ENCODE measurements at regions not wholly inside any gene's neighbourhood (a gene's known extent, or its start where the extent isn't known, plus 50 kb on each side); places are given as distances from the start of the nearest gene placed in this dataset.

DNA sequence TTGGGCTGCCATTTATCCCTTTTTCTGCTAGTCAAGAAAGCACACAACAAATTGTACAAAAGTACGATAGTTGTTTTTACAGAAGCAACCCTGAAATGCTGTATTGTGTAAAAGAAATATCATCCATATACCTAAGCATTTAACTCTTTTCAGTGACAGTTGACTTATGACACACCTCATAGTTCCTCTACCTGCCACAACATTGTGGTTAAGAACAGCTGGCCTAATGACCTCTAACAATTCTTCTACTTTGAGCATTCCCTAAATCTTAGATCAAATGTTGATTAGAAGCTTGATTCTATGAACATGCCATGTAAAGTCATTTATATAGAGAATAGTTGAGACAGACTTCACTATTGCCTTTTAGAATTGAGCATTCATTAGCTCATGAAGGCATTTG lies 165.9 kb upstream of the SETBP1 start:
- no peak for DNase-seq
- H3K9me3 ChIP-seq, result no peaks in the 10 kb centered on the region

GRCh38 chr18:44516450-44516849 lies 164.2 kb upstream of the SETBP1 start:
- no peaks in the 10 kb centered on the region for H3K27me3 ChIP-seq
- DNase-seq (no peak), ATAC-seq (no peak)
- H3K36me3 ChIP-seq, result no peaks in the 10 kb centered on the region
- H3K4me3 ChIP-seq, result no peak overlapping the region
- intact Hi-C loops (cut with DNase I), result no loop called here
- TF ChIP-seq CTCF (IDR thresholded peaks at IDR 0.05), result no peak
- H3K27ac ChIP-seq, result no peak overlapping the region
- no peaks in the 10 kb centered on the region for H3K4me1 ChIP-seq
- no peaks in the 10 kb centered on the region for H3K9me3 ChIP-seq

More for the DNA sequence above, 165.9 kb upstream of the SETBP1 start:
- no peak overlapping the region for H3K27ac ChIP-seq
- no peak overlapping the region for H3K4me3 ChIP-seq
- TF ChIP-seq CTCF (IDR thresholded peaks at IDR 0.05), result no peak
- H3K27me3 ChIP-seq, result no peaks in the 10 kb centered on the region
- ATAC-seq, result no peak
- no peaks in the 10 kb centered on the region for H3K36me3 ChIP-seq
- no peaks in the 10 kb centered on the region for H3K4me1 ChIP-seq
- intact Hi-C loops (cut with DNase I), result no loop called here

DNA sequence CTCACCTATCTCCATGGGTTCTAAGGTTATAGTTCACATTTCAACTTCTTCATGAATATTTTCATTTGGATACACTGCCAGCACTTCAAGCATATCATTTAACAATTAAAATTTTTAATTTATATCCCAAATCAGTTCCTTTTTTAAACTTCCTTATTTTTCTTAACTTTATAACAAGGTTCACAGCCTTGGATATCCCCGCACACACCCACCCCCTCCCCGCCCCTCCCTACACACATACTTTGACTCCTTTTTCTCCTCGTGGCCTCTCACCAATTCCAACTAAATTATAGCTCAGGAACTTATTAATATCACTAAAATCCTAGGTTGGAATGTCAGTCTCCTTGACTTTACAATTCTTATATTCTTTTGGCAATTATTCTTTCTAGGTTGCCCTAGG lies 163.6 kb upstream of the SETBP1 start:
- Histone ChIP-seq H3K4me1 (no peaks in the 10 kb centered on the region), H3K4me3 (no peak overlapping the region), H3K36me3 (no peaks in the 10 kb centered on the region), H3K27ac (no peak overlapping the region), H3K27me3 (no peaks in the 10 kb centered on the region), H3K9me3 (no peaks in the 10 kb centered on the region)
- TF ChIP-seq CTCF (IDR thresholded peaks at IDR 0.05), result no peak
- no peak for DNase-seq
- intact Hi-C loops (cut with DNase I), result no loop called here
- ATAC-seq, result no peak

DNA sequence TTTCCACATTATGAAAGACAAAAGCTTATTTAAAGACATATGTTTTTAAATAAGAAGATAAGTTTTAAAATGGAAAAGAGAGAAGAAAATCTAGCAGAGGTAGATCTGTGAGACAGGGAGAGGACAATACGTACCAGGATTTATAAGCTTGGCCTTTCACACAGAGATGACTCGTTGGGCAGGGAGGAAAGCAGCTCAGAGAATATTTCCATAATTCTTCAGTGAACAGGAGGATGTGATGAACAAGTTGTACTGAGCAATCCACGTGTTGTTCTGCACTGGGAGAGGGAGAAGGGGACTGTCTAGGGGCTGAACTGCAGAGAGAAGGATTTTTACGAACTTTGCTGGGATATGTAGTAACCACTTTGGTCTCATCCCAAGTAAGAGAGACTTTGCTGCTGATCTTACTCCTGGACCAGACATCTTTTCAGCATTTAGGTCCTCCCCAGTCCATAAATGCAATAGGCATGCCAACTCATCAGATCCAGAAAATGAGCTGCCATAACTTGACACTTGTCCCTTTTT lies 162.5 kb upstream of the SETBP1 start:
- no peak for DNase-seq
- no peak for TF ChIP-seq CTCF (IDR thresholded peaks at IDR 0.05)
- no peak overlapping the region for H3K27ac ChIP-seq
- intact Hi-C loops (cut with DNase I), result no loop called here
- no peaks in the 10 kb centered on the region for H3K27me3 ChIP-seq
- H3K36me3 ChIP-seq, result no peaks in the 10 kb centered on the region
- H3K9me3 ChIP-seq, result no peaks in the 10 kb centered on the region
- H3K4me1 ChIP-seq, result no peaks in the 10 kb centered on the region
- ATAC-seq, result no peak
- no peak overlapping the region for H3K4me3 ChIP-seq

DNA sequence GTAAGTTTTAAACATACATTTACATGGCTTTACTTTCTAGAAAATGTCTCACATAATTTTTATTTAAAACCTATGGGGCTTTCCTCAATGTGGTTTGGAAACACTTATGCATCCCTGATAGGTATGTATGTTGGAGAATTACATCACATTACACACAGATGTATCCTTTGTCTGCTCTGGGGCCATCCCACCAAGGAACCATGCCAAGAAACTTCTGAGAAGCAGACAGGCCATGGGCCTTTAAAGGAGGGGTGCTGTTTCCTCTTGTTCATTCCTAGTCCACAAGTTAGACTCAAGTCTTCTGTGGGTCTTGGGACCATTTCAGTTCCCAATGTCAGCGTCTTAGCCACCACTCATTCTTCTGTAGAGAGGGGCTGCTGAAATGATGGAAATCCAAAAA lies 162.0 kb upstream of the SETBP1 start:
- H3K4me1 ChIP-seq, result no peaks in the 10 kb centered on the region
- intact Hi-C loops (cut with DNase I), result no loop called here
- no peak for TF ChIP-seq CTCF (IDR thresholded peaks at IDR 0.05)
- no peak for ATAC-seq
- no peaks in the 10 kb centered on the region for H3K36me3 ChIP-seq
- H3K4me3 ChIP-seq, result no peak overlapping the region
- H3K27me3 ChIP-seq, result no peaks in the 10 kb centered on the region
- H3K9me3 ChIP-seq, result no peaks in the 10 kb centered on the region
- no peak for DNase-seq
- H3K27ac ChIP-seq, result no peak overlapping the region

All from upper lobe of right lung (tissue), 1 donor.